Testis (tissue), 2 donors: ENCODE measurements at regions not wholly inside any gene's neighbourhood (a gene's known extent, or its start where the extent isn't known, plus 50 kb on each side); places are given as distances from the start of the nearest gene placed in this dataset.

Experiments
- POLR2A ChIP-seq: fragments of 450-650 bp; IDR thresholded peaks from one replicate; pipeline ENCODE4 v1.6.1; 2017; ENCODE audit warnings: antibody characterized with exemption, mild to moderate bottlenecking, moderate library complexity
- TF ChIP-seq, protein P1 (sequence below), 3 experiments: fragments of 450-650 bp in 2 of 3; fragments of 200-600 bp in 1 of 3; sonication (generic) in 1 of 3; IDR thresholded peaks; one replicate each; pipeline ENCODE4 v1.5.1; 2016 to 2019; ENCODE audit warnings: antibody characterized with exemption in 3 of 3, mild to moderate bottlenecking in 2 of 3, moderate library complexity in 1 of 3

DNA sequence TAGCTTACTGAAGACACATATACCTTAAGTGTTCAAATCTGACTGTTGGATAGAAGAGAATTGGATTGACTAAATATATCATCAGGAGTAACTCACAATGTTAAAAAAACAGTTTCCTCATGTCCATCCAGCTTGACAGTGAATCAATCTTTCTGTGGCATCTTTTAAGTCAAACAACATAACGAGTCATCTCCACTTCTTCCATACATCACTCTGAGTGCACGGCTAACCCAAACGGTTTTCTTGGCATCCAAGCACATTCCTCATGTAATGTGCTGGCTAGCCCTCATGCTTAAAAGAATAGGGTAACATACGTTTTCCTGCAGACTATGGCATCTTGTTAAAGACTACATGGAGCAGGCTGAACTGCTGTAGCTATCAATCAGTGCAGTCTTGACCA is 291.5 kb upstream of the TRPC7 start:
- TF ChIP-seq POLR2A: no peak
- TF ChIP-seq, protein P1, sequence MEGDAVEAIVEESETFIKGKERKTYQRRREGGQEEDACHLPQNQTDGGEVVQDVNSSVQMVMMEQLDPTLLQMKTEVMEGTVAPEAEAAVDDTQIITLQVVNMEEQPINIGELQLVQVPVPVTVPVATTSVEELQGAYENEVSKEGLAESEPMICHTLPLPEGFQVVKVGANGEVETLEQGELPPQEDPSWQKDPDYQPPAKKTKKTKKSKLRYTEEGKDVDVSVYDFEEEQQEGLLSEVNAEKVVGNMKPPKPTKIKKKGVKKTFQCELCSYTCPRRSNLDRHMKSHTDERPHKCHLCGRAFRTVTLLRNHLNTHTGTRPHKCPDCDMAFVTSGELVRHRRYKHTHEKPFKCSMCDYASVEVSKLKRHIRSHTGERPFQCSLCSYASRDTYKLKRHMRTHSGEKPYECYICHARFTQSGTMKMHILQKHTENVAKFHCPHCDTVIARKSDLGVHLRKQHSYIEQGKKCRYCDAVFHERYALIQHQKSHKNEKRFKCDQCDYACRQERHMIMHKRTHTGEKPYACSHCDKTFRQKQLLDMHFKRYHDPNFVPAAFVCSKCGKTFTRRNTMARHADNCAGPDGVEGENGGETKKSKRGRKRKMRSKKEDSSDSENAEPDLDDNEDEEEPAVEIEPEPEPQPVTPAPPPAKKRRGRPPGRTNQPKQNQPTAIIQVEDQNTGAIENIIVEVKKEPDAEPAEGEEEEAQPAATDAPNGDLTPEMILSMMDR (IDR thresholded peaks at IDR 0.05): no peak
